OCI-LY3 (cell line): ENCODE measurements at regions not wholly inside any gene's neighbourhood (a gene's known extent, or its start where the extent isn't known, plus 50 kb on each side); places are given as distances from the start of the nearest gene placed in this dataset.

Experiments
- CTCF ChIP-seq: fragments of 200-600, 300-600 bp; sonication (generic); IDR thresholded peaks from 2 replicates; pipeline ENCODE4 v1.5.1; 2014; ENCODE audit warnings: antibody characterized with exemption, low read length, low read depth
- EZH2phosphoT487 ChIP-seq: fragments of 200-600 bp; shearing (Covaris generic); IDR thresholded peaks from 2 replicates; pipeline ENCODE4 v1.6.1; 2018; ENCODE audit warnings: antibody characterized with exemption, mixed run types, low read depth

- TF ChIP-seq CTCF (no peak), EZH2phosphoT487 (no peak)
These were observed 450.3 kb downstream of the HAPSTR1 start for GRCh38 chr16:9541723-9542122.
